ENCODE measurements at regions not wholly inside any gene's neighbourhood (a gene's known extent, or its start where the extent isn't known, plus 50 kb on each side); places are given as distances from the start of the nearest gene placed in this dataset.
"Not testable (repeated sequence)": the region's sequence is repeated elsewhere in the genome, so short reads cannot be mapped to it uniquely, and the experiment has no call there.

GRCh38 chr5:93682471-93683404, 58.7 kb downstream of the POU5F2 start:
- CTCF ChIA-PET; H3K27me3 ChIP-seq (ENCODE audit: insufficient read depth, low read length, poor library complexity, severe bottlenecking); H3K27me3 Mint-ChIP-seq; H3K4me3 Mint-ChIP-seq; H3K4me1 ChIP-seq (ENCODE audit: insufficient read depth, low read length); DNase-seq; H3K9me3 Mint-ChIP-seq; H3K4me3 ChIP-seq (ENCODE audit: low read length); H3K36me3 ChIP-seq (ENCODE audit: insufficient read depth, low read length); H3K27ac ChIP-seq (ENCODE audit: low read depth, low read length); H3K27ac Mint-ChIP-seq; H3K9me3 ChIP-seq (ENCODE audit: low read length); H3K4me1 Mint-ChIP-seq; POLR2A ChIA-PET: not testable (repeated sequence)
- peaks cover 8 to 14% (median 8%) of the 10 kb centered on the region in 3 donors for H3K36me3 Mint-ChIP-seq

DNA sequence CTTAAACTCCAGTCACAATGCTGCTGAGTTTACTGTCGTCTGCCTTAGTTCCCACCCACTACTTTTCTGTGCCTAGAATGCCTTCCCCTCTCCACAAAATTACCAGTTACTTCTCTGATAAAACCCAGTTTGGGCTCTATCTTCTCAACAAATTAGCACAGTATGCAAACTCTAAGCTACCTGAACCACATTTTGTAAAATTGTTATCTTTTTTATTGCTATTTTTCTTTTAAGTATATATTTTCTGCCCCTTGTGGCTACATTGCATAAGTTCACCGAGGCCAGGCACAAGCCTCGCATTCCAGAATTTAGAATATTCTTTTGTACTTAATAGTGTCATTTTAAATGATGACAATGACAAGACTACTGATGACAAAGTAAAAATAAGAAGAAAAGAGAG, 60.0 kb downstream of the POU5F2 start:
- Histone ChIP-seq H3K9me3 (ENCODE audit: low read length) (no peaks in the 10 kb centered on the region), H3K27ac (ENCODE audit: low read depth, low read length) (no peak overlapping the region), H3K27me3 (ENCODE audit: insufficient read depth, low read length, poor library complexity, severe bottlenecking) (no peaks in the 10 kb centered on the region), H3K4me1 (ENCODE audit: insufficient read depth, low read length) (no peaks in the 10 kb centered on the region), H3K36me3 (ENCODE audit: insufficient read depth, low read length) (no peaks in the 10 kb centered on the region), H3K4me3 (ENCODE audit: low read length) (no peak overlapping the region)
- no peaks in the 10 kb centered on the region for H3K9me3 Mint-ChIP-seq
- ChIA-PET POLR2A (no interaction called here), CTCF (no interaction called here)
- H3K4me1 Mint-ChIP-seq: peaks cover 0 to 2% (median 0%) of the 10 kb centered on the region in 3 donors
- no peak for DNase-seq
- H3K27me3 Mint-ChIP-seq: no peaks in the 10 kb centered on the region
- peaks cover 0 to 11% (median 5%) of the 10 kb centered on the region in 3 donors for H3K36me3 Mint-ChIP-seq
- peak overlapping the region in 1 of 8 donors; percentile 26 for H3K27ac Mint-ChIP-seq
- H3K4me3 Mint-ChIP-seq: no peak overlapping the region

GRCh38 chr5:93677359-93677891, 64.0 kb downstream of the POU5F2 start:
- CTCF ChIA-PET: no interaction called here
- POLR2A ChIA-PET: no interaction called here
- Mint-ChIP-seq H3K4me1 (no peaks in the 10 kb centered on the region), H3K27ac (no peak overlapping the region), H3K36me3 (peaks cover 2 to 4% (median 4%) of the 10 kb centered on the region in 3 donors), H3K27me3 (no peaks in the 10 kb centered on the region), H3K4me3 (no peak overlapping the region), H3K9me3 (no peaks in the 10 kb centered on the region)
- no peaks in the 10 kb centered on the region for H3K9me3 ChIP-seq (ENCODE audit: low read length)
- no peaks in the 10 kb centered on the region for H3K27me3 ChIP-seq (ENCODE audit: insufficient read depth, low read length, poor library complexity, severe bottlenecking)
- H3K27ac ChIP-seq (ENCODE audit: low read depth, low read length): no peak overlapping the region
- no peaks in the 10 kb centered on the region for H3K36me3 ChIP-seq (ENCODE audit: insufficient read depth, low read length)
- H3K4me1 ChIP-seq (ENCODE audit: insufficient read depth, low read length): no peaks in the 10 kb centered on the region
- no peak for DNase-seq
- H3K4me3 ChIP-seq (ENCODE audit: low read length): no peak overlapping the region

GRCh38 chr5:93676704-93677103, 64.7 kb downstream of the POU5F2 start:
- H3K36me3 Mint-ChIP-seq: peaks cover 2 to 4% (median 4%) of the 10 kb centered on the region in 3 donors
- no peaks in the 10 kb centered on the region for H3K27me3 Mint-ChIP-seq
- Histone ChIP-seq H3K4me1 (ENCODE audit: insufficient read depth, low read length) (no peaks in the 10 kb centered on the region), H3K4me3 (ENCODE audit: low read length) (no peak overlapping the region), H3K27ac (ENCODE audit: low read depth, low read length) (no peak overlapping the region), H3K36me3 (ENCODE audit: insufficient read depth, low read length) (no peaks in the 10 kb centered on the region), H3K27me3 (ENCODE audit: insufficient read depth, low read length, poor library complexity, severe bottlenecking) (no peaks in the 10 kb centered on the region), H3K9me3 (ENCODE audit: low read length) (no peaks in the 10 kb centered on the region)
- POLR2A ChIA-PET: no interaction called here
- no peaks in the 10 kb centered on the region for H3K9me3 Mint-ChIP-seq
- no peak overlapping the region for H3K27ac Mint-ChIP-seq
- no peak for DNase-seq
- CTCF ChIA-PET: no interaction called here
- H3K4me3 Mint-ChIP-seq: no peak overlapping the region
- no peaks in the 10 kb centered on the region for H3K4me1 Mint-ChIP-seq

DNA sequence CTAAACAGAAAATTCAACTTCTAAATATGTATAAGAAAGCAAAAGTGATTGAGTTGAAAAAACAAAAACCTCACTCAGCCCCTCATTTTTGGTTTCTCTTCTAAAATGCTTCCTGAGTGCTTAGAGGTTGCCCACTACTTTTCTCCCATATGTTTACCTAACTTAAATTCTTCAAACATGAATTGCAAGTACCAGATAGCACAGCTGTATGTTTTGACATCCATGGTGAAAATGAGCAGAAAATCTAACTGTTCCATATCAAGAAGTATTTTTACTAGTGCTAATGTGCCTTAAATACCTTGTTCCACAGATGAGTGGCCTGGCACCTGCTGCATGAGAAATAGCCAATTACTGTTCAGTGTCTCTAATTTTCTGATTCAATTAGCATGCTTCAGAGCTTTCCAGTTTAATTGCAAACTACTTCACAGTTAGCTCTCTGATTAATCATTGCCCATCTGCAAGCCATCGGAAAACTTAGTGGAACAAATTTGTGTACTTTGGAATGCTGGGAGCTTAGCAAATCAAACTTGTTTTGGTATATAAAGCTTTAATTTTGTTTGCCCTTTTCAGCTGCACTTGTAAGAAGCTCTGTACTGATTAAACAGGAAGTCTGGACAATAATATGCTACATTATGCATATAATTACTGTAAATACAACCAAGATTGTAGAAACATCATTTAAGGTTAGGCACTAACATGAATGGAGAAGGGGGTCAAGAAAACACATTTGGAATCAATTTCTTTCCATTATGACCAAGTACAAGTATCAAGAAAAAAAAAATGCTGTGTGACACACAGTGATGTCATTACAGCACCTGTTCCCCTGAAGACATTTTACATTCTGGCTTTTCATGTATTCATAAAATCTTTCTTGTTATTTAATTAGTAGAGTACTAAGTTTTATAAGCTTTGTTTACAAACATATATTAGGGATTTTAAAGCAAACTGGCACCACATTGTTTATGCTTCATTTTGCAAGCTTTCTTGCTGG, 65.6 kb downstream of the POU5F2 start:
- no peak overlapping the region for H3K4me3 ChIP-seq (ENCODE audit: low read length)
- H3K9me3 ChIP-seq (ENCODE audit: low read length): no peaks in the 10 kb centered on the region
- ChIA-PET POLR2A (no interaction called here), CTCF (no interaction called here)
- no peaks in the 10 kb centered on the region for H3K27me3 ChIP-seq (ENCODE audit: insufficient read depth, low read length, poor library complexity, severe bottlenecking)
- Mint-ChIP-seq H3K4me3 (no peak overlapping the region), H3K36me3 (peaks cover 0 to 4% (median 4%) of the 10 kb centered on the region in 3 donors), H3K4me1 (no peaks in the 10 kb centered on the region), H3K27ac (peak overlapping the region in 1 of 8 donors; percentile 36), H3K27me3 (no peaks in the 10 kb centered on the region), H3K9me3 (no peaks in the 10 kb centered on the region)
- no peaks in the 10 kb centered on the region for H3K4me1 ChIP-seq (ENCODE audit: insufficient read depth, low read length)
- no peak for DNase-seq
- no peak overlapping the region for H3K27ac ChIP-seq (ENCODE audit: low read depth, low read length)
- H3K36me3 ChIP-seq (ENCODE audit: insufficient read depth, low read length): no peaks in the 10 kb centered on the region

DNA sequence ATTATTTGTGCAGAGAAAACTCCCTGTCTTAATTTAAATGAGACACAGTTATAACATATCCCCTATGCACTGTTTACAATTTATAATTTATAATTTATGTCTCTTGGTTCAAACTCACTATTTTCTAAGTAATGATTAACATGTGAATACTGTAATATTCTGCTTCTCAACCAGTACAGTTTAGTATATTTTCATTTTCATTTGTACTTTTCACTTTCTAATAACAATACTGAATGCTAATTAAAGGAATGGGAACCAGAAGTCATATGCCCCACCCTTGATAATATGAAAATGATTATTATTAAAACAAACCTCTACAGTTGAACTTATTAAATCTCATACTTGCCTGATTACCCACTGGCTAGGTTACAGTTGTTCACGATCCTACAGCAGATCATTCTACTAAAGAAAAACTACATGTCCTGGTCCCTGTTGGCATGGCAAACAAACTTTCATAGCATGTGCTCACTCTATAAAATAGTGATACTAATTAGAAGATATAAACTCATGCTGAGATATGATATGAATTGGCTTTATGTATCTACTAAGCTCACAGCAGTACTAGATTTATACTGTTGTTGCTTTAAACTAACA, 66.4 kb downstream of the POU5F2 start:
- CTCF ChIA-PET: no interaction called here

GRCh38 chr5:93674138-93674537, 67.3 kb downstream of the POU5F2 start:
- Histone ChIP-seq H3K27ac (ENCODE audit: low read depth, low read length) (no peak overlapping the region), H3K27me3 (ENCODE audit: insufficient read depth, low read length, poor library complexity, severe bottlenecking) (no peaks in the 10 kb centered on the region), H3K36me3 (ENCODE audit: insufficient read depth, low read length) (no peaks in the 10 kb centered on the region), H3K4me3 (ENCODE audit: low read length) (no peak overlapping the region), H3K4me1 (ENCODE audit: insufficient read depth, low read length) (no peaks in the 10 kb centered on the region), H3K9me3 (ENCODE audit: low read length) (no peaks in the 10 kb centered on the region)
- CTCF ChIA-PET: interaction anchor here (1.0 kb wide), 1 partner anchor 127 kb away, joined by 3 read pairs; no protein-coding TSS in a partner anchor
- no peak overlapping the region for H3K27ac Mint-ChIP-seq
- H3K4me3 Mint-ChIP-seq: no peak overlapping the region
- no peak for DNase-seq
- POLR2A ChIA-PET: no interaction called here
- no peaks in the 10 kb centered on the region for H3K27me3 Mint-ChIP-seq
- H3K4me1 Mint-ChIP-seq: no peaks in the 10 kb centered on the region
- no peaks in the 10 kb centered on the region for H3K9me3 Mint-ChIP-seq
- H3K36me3 Mint-ChIP-seq: peaks cover 2 to 4% (median 4%) of the 10 kb centered on the region in 3 donors

More for the DNA sequence above, 66.4 kb downstream of the POU5F2 start:
- peaks cover 1 to 4% (median 4%) of the 10 kb centered on the region in 3 donors for H3K36me3 Mint-ChIP-seq
- Histone ChIP-seq H3K4me3 (ENCODE audit: low read length) (no peak overlapping the region), H3K9me3 (ENCODE audit: low read length) (no peaks in the 10 kb centered on the region), H3K36me3 (ENCODE audit: insufficient read depth, low read length) (no peaks in the 10 kb centered on the region), H3K27me3 (ENCODE audit: insufficient read depth, low read length, poor library complexity, severe bottlenecking) (no peaks in the 10 kb centered on the region), H3K27ac (ENCODE audit: low read depth, low read length) (no peak overlapping the region), H3K4me1 (ENCODE audit: insufficient read depth, low read length) (no peaks in the 10 kb centered on the region)
- POLR2A ChIA-PET: no interaction called here
- no peak for DNase-seq
- no peak overlapping the region for H3K4me3 Mint-ChIP-seq
- H3K27ac Mint-ChIP-seq: no peak overlapping the region
- no peaks in the 10 kb centered on the region for H3K4me1 Mint-ChIP-seq
- H3K27me3 Mint-ChIP-seq: no peaks in the 10 kb centered on the region
- H3K9me3 Mint-ChIP-seq: no peaks in the 10 kb centered on the region

All from CD8-positive, alpha-beta memory T cell (primary cell).